ENCODE measurements at regions not wholly inside any gene's neighbourhood (a gene's known extent, or its start where the extent isn't known, plus 50 kb on each side); places are given as distances from the start of the nearest gene placed in this dataset.

DNA sequence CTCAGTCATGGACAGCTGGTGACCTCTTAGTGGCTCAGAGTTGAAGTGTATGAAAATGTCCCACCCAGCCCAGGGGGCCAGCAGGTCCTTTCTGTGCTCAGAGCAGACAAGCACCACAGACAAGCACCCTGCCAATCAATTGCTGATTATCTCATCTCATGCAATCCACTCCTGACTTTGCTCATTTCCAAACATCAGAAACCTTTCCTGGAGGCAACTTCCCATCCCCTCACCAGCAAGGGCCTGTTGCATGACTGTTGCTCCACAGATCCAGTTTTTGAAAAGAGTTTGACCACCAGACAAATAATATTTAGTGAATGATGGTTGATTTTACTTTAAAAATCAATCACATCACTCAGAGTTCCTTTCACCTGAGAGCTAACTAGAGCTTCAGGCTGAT is 397.3 kb upstream of the KLF4 start:
- no peak for TF ChIP-seq JUND (IDR thresholded peaks at IDR 0.05)
- no peak for TF ChIP-seq EZH2 (IDR thresholded peaks at IDR 0.05)
- TF ChIP-seq POLR2A (IDR thresholded peaks at IDR 0.05; ENCODE audit: borderline replicate concordance, extremely low read depth, insufficient read depth, insufficient read length), result no peak
- TF ChIP-seq POLR2AphosphoS5 (IDR thresholded peaks at IDR 0.05; ENCODE audit: low read depth, low read length), result no peak
- no peak for TF ChIP-seq RAD21 (IDR thresholded peaks at IDR 0.05; ENCODE audit: low read depth)
- TF ChIP-seq, protein P1, sequence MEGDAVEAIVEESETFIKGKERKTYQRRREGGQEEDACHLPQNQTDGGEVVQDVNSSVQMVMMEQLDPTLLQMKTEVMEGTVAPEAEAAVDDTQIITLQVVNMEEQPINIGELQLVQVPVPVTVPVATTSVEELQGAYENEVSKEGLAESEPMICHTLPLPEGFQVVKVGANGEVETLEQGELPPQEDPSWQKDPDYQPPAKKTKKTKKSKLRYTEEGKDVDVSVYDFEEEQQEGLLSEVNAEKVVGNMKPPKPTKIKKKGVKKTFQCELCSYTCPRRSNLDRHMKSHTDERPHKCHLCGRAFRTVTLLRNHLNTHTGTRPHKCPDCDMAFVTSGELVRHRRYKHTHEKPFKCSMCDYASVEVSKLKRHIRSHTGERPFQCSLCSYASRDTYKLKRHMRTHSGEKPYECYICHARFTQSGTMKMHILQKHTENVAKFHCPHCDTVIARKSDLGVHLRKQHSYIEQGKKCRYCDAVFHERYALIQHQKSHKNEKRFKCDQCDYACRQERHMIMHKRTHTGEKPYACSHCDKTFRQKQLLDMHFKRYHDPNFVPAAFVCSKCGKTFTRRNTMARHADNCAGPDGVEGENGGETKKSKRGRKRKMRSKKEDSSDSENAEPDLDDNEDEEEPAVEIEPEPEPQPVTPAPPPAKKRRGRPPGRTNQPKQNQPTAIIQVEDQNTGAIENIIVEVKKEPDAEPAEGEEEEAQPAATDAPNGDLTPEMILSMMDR (IDR thresholded peaks at IDR 0.05 in 2 of 3, conservative IDR thresholded peaks at IDR 0.05 in 1 of 3; ENCODE audit: borderline replicate concordance in 1 of 3, insufficient read depth in 1 of 3, low read depth in 2 of 3, low read length in 2 of 3), result no peak
- TF ChIP-seq, protein P2, sequence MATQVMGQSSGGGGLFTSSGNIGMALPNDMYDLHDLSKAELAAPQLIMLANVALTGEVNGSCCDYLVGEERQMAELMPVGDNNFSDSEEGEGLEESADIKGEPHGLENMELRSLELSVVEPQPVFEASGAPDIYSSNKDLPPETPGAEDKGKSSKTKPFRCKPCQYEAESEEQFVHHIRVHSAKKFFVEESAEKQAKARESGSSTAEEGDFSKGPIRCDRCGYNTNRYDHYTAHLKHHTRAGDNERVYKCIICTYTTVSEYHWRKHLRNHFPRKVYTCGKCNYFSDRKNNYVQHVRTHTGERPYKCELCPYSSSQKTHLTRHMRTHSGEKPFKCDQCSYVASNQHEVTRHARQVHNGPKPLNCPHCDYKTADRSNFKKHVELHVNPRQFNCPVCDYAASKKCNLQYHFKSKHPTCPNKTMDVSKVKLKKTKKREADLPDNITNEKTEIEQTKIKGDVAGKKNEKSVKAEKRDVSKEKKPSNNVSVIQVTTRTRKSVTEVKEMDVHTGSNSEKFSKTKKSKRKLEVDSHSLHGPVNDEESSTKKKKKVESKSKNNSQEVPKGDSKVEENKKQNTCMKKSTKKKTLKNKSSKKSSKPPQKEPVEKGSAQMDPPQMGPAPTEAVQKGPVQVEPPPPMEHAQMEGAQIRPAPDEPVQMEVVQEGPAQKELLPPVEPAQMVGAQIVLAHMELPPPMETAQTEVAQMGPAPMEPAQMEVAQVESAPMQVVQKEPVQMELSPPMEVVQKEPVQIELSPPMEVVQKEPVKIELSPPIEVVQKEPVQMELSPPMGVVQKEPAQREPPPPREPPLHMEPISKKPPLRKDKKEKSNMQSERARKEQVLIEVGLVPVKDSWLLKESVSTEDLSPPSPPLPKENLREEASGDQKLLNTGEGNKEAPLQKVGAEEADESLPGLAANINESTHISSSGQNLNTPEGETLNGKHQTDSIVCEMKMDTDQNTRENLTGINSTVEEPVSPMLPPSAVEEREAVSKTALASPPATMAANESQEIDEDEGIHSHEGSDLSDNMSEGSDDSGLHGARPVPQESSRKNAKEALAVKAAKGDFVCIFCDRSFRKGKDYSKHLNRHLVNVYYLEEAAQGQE (IDR thresholded peaks at IDR 0.05; ENCODE audit: low read depth), result no peak
- TF ChIP-seq, protein P3, sequence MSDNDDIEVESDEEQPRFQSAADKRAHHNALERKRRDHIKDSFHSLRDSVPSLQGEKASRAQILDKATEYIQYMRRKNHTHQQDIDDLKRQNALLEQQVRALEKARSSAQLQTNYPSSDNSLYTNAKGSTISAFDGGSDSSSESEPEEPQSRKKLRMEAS (IDR thresholded peaks at IDR 0.05), result no peak
- TF ChIP-seq SIN3A (IDR thresholded peaks at IDR 0.05; ENCODE audit: low read depth), result no peak
- no peak for TF ChIP-seq EZH2phosphoT487 (IDR thresholded peaks at IDR 0.05; ENCODE audit: borderline replicate concordance)
- TF ChIP-seq TCF7L2 (IDR thresholded peaks at IDR 0.05; ENCODE audit: borderline replicate concordance, extremely low read depth, insufficient read depth, insufficient read length), result no peak
- TF ChIP-seq, protein P4, sequence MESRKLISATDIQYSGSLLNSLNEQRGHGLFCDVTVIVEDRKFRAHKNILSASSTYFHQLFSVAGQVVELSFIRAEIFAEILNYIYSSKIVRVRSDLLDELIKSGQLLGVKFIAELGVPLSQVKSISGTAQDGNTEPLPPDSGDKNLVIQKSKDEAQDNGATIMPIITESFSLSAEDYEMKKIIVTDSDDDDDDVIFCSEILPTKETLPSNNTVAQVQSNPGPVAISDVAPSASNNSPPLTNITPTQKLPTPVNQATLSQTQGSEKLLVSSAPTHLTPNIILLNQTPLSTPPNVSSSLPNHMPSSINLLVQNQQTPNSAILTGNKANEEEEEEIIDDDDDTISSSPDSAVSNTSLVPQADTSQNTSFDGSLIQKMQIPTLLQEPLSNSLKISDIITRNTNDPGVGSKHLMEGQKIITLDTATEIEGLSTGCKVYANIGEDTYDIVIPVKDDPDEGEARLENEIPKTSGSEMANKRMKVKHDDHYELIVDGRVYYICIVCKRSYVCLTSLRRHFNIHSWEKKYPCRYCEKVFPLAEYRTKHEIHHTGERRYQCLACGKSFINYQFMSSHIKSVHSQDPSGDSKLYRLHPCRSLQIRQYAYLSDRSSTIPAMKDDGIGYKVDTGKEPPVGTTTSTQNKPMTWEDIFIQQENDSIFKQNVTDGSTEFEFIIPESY (IDR thresholded peaks at IDR 0.05; ENCODE audit: extremely low read depth, insufficient replicate concordance, low read length), result no peak
- TF ChIP-seq FOSL1 (IDR thresholded peaks at IDR 0.05; ENCODE audit: low read depth), result no peak
- no peak for TF ChIP-seq YY1 (IDR thresholded peaks at IDR 0.05; ENCODE audit: extremely low read depth, insufficient replicate concordance, low read depth, low read length)

Measured in HCT116 (cell line).